BLaER1 treated with 17β-estradiol and CSF1 and Interleukin-3, amounts not matched to agents 10 nM and 100 nM (cell line): ENCODE measurements at regions not wholly inside any gene's neighbourhood (a gene's known extent, or its start where the extent isn't known, plus 50 kb on each side); places are given as distances from the start of the nearest gene placed in this dataset.

ENCODE experiments used
- H3K27ac ChIP-seq, 11 experiments: shearing (Covaris generic); formaldehyde crosslinking; 2 replicates each; pipeline ENCODE4 v1.8.1; 2022
- H3K27me3 ChIP-seq, 11 experiments: shearing (Covaris generic); formaldehyde crosslinking; 2 replicates each; pipeline ENCODE4 v1.8.1; 2022
- H3K36me3 ChIP-seq, 11 experiments: shearing (Covaris generic); formaldehyde crosslinking; 2 replicates each; pipeline ENCODE4 v1.8.1; 2022
- H3K4me1 ChIP-seq, 10 experiments: shearing (Covaris generic); formaldehyde crosslinking; 2 replicates each; pipeline ENCODE4 v1.8.1; 2022
- H3K4me2 ChIP-seq, 11 experiments: shearing (Covaris generic); formaldehyde crosslinking; 2 replicates each; pipeline ENCODE4 v1.8.1; 2022
- H3K4me3 ChIP-seq, 10 experiments: shearing (Covaris generic); formaldehyde crosslinking; 2 replicates each; pipeline ENCODE4 v1.8.1; 2022
- H3K9ac ChIP-seq, 11 experiments: shearing (Covaris generic); formaldehyde crosslinking; 2 replicates each; pipeline ENCODE4 v1.8.1; 2022
- H3K9me3 ChIP-seq, 11 experiments: shearing (Covaris generic); formaldehyde crosslinking; replicated peaks in 1 of 11; 2 replicates each; pipeline ENCODE4 v1.8.1; 2022
- H4K20me1 ChIP-seq, 11 experiments: shearing (Covaris generic); formaldehyde crosslinking; 2 replicates each; pipeline ENCODE4 v1.8.1; 2022
- Cebpa-rat ChIP-seq, 11 experiments: shearing (Covaris generic); IDR thresholded peaks; 2 replicates each; pipeline ENCODE4 v1.8.1; 2022

DNA sequence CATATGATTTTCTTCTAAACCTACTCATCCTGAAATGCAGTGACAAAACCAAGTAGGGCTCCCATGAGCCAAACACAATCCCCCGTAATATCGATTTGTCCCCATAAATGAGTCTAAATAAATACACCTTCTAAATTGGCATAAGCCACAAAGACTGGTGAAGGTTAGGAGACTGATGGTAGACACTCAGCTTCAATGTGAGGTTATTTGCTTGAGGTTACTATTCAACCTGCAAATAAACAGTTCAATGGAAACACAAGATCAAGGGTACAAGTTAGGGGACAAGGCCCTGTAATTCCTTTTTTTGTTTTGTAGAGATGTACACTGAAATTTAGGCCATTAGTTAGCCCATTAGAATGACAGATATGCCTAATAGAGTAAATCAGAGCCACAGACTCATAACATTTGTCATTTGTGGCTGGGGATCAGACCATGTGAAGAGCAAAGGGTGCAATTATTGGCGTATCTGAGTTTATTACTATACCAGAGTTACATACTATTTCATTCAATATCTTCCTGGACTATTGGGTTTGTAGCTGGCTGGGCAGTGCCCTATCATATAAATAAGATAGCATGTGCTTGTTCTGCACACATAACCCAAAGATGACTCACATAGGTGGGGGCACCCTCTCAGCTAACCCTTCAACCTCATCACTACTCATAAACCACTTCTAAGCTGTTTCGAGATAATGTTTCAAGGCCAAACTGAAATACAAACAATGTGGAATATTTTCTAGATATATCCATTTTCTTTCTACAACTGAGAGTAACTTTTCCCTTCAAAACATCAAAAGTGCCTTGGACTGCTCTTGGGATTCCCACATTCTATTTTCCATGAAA lies 695.3 kb downstream of the KCNA4 start:
- H3K27ac ChIP-seq, result no peak overlapping the region
- TF ChIP-seq Cebpa-rat (IDR thresholded peaks at IDR 0.05), result no peak
- no peaks in the 10 kb centered on the region for H3K36me3 ChIP-seq
- H4K20me1 ChIP-seq, result no peaks in the 10 kb centered on the region
- H3K9ac ChIP-seq, result no peak overlapping the region
- H3K4me2 ChIP-seq, result no peak overlapping the region
- no peaks in the 10 kb centered on the region; a peak in 1 of 22 replicates for H3K9me3 ChIP-seq
- no peak overlapping the region for H3K4me3 ChIP-seq
- no peaks in the 10 kb centered on the region for H3K4me1 ChIP-seq
- no peaks in the 10 kb centered on the region for H3K27me3 ChIP-seq

DNA sequence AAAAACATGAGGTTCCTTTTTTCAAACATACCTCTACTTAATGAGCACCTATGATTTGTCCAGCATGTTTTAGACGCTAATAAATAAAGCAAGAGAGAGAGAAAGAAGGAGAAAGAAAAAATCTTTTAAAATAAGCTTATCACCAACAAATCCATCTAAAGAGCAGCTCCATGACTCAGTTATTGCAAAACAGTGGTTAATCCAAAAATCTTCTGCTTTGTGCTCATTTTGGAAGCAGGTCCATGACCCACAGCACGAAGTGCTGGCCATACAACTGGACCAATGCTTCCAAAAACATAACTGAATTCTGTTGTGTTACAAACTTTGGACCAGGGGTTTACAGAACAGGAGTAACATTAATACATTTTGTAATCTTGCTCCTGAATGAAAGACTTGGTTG lies 696.6 kb downstream of the KCNA4 start:
- no peaks in the 10 kb centered on the region for H4K20me1 ChIP-seq
- no peak overlapping the region for H3K4me3 ChIP-seq
- no peak overlapping the region for H3K27ac ChIP-seq
- H3K4me1 ChIP-seq, result no peaks in the 10 kb centered on the region
- no peaks in the 10 kb centered on the region; a peak in 1 of 22 replicates for H3K9me3 ChIP-seq
- no peak overlapping the region for H3K4me2 ChIP-seq
- TF ChIP-seq Cebpa-rat (IDR thresholded peaks at IDR 0.05), result no peak
- H3K27me3 ChIP-seq, result no peaks in the 10 kb centered on the region
- no peaks in the 10 kb centered on the region for H3K36me3 ChIP-seq
- no peak overlapping the region for H3K9ac ChIP-seq

DNA sequence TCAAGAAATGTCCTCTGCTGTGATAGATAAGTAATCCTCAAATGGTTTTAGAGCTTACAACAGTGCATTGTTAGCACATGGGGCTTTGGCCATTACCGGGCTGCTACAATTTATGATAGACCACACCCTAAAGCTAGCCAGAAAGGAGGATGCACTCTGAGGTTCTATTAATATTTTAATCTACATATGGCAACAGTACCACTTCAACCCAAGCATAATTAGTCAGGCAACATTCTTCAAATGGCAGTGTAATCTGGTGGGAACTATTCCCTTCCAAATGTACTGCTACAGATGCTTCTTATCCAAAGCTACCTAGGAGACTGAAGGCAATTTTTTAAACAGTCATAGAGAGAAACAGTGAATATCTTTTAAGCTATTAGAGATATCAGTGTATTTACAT lies 697.6 kb downstream of the KCNA4 start:
- Histone ChIP-seq H3K4me1 (no peaks in the 10 kb centered on the region), H3K4me3 (no peak overlapping the region), H4K20me1 (no peaks in the 10 kb centered on the region), H3K36me3 (no peaks in the 10 kb centered on the region), H3K27me3 (no peaks in the 10 kb centered on the region), H3K9ac (no peak overlapping the region), H3K9me3 (no peaks in the 10 kb centered on the region; a peak in 1 of 22 replicates), H3K4me2 (no peak overlapping the region), H3K27ac (no peak overlapping the region)
- TF ChIP-seq Cebpa-rat (IDR thresholded peaks at IDR 0.05), result no peak

DNA sequence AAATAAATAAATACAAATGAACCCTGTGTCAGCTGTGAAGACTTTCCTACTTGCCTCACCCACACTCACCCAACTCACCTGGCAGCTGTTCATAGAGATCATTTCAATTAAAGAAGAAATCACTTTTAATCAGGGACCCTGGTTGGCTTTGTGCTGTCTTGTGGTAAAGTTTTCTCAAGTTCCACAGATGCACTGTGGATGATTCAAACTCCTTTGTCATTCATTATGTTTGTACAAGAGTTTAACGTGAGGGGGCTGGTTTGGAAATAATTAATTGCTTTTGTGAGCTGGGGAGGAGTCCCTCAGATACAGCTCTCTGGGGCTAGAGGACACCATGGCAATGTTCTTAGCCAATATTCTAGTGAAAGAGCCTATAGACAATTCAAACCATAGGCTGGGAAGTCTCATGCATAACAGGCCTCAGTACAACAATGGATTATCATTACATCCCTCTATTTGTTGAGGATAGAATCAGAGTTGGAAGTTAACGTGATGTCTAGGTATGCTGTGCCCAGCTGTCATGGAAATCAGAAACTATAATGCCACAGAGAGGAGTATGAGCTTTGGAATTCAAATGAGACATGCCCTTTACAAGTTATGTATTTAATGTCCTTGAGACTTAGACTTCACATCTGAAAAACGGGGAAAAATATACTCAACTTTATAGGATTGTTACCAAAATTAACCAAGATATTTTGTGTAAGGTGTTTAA lies 698.5 kb downstream of the KCNA4 start:
- no peak overlapping the region for H3K9ac ChIP-seq
- no peak overlapping the region for H3K27ac ChIP-seq
- no peak overlapping the region for H3K4me2 ChIP-seq
- H3K36me3 ChIP-seq, result no peaks in the 10 kb centered on the region
- no peak for TF ChIP-seq Cebpa-rat (IDR thresholded peaks at IDR 0.05)
- H3K4me1 ChIP-seq, result no peaks in the 10 kb centered on the region
- no peaks in the 10 kb centered on the region for H3K27me3 ChIP-seq
- no peak overlapping the region for H3K4me3 ChIP-seq
- H4K20me1 ChIP-seq, result no peaks in the 10 kb centered on the region
- H3K9me3 ChIP-seq, result no peaks in the 10 kb centered on the region; a peak in 1 of 22 replicates

DNA sequence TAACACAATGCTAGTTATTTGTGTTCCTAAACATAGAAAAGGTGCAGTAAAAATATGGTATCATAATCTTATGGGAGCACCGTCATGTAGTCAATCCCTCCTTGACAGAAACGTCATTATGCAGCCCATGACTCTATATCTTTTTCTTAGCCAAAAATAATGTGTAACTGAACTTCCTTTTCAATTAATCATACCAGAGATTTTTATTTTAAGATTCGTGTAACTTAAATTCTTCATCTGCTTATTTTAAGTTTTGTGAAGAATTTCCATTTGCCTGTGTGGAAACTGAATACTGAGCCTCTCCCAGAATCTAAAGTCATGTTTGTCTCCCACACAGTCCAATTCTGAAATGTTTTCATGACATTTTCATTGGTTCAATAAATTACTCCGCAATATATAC lies 699.1 kb downstream of the KCNA4 start:
- Histone ChIP-seq H3K4me2 (no peak overlapping the region), H4K20me1 (no peaks in the 10 kb centered on the region), H3K9ac (no peak overlapping the region), H3K4me3 (no peak overlapping the region), H3K9me3 (no peaks in the 10 kb centered on the region; a peak in 1 of 22 replicates), H3K36me3 (no peaks in the 10 kb centered on the region), H3K4me1 (no peaks in the 10 kb centered on the region), H3K27me3 (no peaks in the 10 kb centered on the region), H3K27ac (no peak overlapping the region)
- TF ChIP-seq Cebpa-rat (IDR thresholded peaks at IDR 0.05), result no peak

DNA sequence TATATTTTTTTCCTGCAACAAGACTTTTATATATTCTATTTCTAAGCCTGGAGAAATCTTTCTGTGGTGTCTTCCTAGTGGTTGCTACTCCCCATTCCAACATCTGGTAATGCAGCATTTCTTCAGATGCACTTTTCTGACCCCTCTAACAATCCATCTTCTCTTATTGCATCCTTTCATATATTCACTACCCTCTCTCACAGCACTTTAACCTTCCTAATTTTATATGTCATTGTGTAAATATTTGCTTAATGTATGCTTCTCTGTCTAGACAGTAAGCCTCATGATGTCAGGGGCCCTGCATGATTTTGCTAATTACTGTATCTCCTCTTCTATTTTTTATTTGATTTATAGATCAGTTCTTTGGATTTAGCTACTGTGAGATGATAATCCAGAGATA lies 701.6 kb downstream of the KCNA4 start:
- Histone ChIP-seq H3K27ac (no peak overlapping the region), H3K4me1 (no peaks in the 10 kb centered on the region), H3K9ac (no peak overlapping the region), H3K4me3 (no peak overlapping the region), H3K4me2 (no peak overlapping the region), H3K9me3 (no peaks in the 10 kb centered on the region), H4K20me1 (no peaks in the 10 kb centered on the region), H3K27me3 (no peaks in the 10 kb centered on the region), H3K36me3 (no peaks in the 10 kb centered on the region)
- no peak for TF ChIP-seq Cebpa-rat (IDR thresholded peaks at IDR 0.05)

DNA sequence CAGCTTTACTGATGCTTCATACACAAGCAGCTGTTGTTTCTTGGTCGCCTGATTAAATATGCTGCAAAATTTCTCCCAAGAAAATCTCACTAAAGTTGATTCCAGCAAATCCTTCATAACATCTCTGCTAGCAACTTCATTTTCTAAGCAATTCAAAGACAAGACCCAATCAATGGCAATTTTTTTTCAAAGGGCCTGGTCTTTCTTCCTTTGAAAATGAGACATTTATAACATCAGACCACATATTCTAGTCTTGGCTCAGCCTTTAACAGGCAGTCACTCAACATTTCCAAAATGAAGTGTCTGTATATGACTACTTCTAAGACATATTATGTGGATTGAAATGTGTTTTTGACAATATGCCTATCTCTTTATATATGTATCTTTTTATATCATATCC lies 702.6 kb downstream of the KCNA4 start:
- Histone ChIP-seq H3K9ac (no peak overlapping the region), H3K27ac (no peak overlapping the region), H3K4me1 (no peaks in the 10 kb centered on the region)

DNA sequence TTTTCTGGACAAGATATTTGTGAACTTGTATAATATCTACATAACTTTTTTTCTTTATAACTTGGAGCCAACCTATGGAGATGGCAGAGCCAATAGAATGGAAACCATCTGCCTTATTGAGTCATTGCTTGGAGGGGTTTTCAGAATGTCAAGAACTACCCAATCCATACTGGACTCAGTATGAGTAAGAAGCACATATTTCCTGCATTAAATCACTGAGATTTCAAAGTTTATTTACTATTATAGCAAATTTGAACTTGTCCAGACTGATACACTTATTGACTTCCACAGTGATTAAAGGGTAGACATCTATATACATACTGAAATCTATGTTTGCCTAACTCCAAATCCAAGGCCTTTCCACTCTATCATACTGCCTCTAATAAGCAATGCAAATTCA lies 704.0 kb downstream of the KCNA4 start:
- Histone ChIP-seq H3K27me3 (no peaks in the 10 kb centered on the region), H3K9ac (no peak overlapping the region), H4K20me1 (no peaks in the 10 kb centered on the region), H3K4me1 (no peaks in the 10 kb centered on the region), H3K9me3 (no peaks in the 10 kb centered on the region), H3K27ac (no peak overlapping the region), H3K4me3 (no peak overlapping the region), H3K4me2 (no peak overlapping the region), H3K36me3 (no peaks in the 10 kb centered on the region)
- no peak for TF ChIP-seq Cebpa-rat (IDR thresholded peaks at IDR 0.05)

More for the DNA sequence above, 702.6 kb downstream of the KCNA4 start:
- Histone ChIP-seq H3K36me3 (no peaks in the 10 kb centered on the region), H4K20me1 (no peaks in the 10 kb centered on the region), H3K4me2 (no peak overlapping the region), H3K9me3 (no peaks in the 10 kb centered on the region), H3K27me3 (no peaks in the 10 kb centered on the region), H3K4me3 (no peak overlapping the region)
- no peak for TF ChIP-seq Cebpa-rat (IDR thresholded peaks at IDR 0.05)

DNA sequence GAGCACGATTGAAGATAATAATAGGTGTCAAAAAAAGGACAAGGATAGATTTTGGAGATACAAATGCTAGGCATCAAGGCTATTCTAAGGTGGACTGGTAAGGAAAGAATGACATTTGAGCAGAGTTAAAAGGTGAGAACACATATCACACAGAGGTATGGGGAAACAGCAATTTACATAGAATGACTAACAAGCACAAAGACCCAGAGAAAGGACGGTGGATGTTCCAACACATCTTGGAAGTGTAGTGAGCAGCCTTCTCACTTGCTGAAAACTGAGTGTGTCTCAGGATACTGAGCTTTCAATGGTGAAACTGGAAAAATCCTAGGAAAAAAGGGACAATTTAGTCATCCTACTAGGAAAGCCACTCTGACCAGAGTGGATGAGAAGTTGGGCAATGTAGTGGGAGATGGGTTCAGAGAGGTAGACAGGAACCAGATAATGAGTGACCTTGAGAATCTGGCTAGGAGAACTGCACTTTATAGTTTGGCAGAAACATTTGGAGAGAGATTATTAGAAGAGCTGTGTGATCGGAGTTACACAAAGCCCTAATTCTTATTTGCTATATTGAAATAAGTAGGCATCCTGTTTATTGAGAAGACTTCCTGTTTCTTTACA lies 706.0 kb downstream of the KCNA4 start:
- H4K20me1 ChIP-seq, result no peaks in the 10 kb centered on the region
- no peak overlapping the region for H3K9ac ChIP-seq

More for the DNA sequence above, 706.0 kb downstream of the KCNA4 start:
- Histone ChIP-seq H3K4me2 (no peak overlapping the region), H3K36me3 (no peaks in the 10 kb centered on the region), H3K4me1 (no peaks in the 10 kb centered on the region), H3K27me3 (no peaks in the 10 kb centered on the region), H3K4me3 (no peak overlapping the region), H3K27ac (no peak overlapping the region), H3K9me3 (no peaks in the 10 kb centered on the region)
- no peak for TF ChIP-seq Cebpa-rat (IDR thresholded peaks at IDR 0.05)
